Astrocyte (in vitro differentiated cells and primary cell): ENCODE measurements at regions not wholly inside any gene's neighbourhood (a gene's known extent, or its start where the extent isn't known, plus 50 kb on each side); places are given as distances from the start of the nearest gene placed in this dataset.

ENCODE experiments used
- CTCF ChIP-seq: IDR thresholded peaks from 2 replicates; pipeline ENCODE4 v1.5.1; 2011; ENCODE audit warnings: low read depth, mild to moderate bottlenecking, inconsistent platforms, low read length, moderate library complexity; ENCODE audit not compliant: insufficient read depth
- EZH2 ChIP-seq: IDR thresholded peaks from 2 replicates; pipeline ENCODE4 v1.6.1; 2012; ENCODE audit warnings: mild to moderate bottlenecking, low read length, inconsistent platforms; ENCODE audit not compliant: insufficient read depth

DNA sequence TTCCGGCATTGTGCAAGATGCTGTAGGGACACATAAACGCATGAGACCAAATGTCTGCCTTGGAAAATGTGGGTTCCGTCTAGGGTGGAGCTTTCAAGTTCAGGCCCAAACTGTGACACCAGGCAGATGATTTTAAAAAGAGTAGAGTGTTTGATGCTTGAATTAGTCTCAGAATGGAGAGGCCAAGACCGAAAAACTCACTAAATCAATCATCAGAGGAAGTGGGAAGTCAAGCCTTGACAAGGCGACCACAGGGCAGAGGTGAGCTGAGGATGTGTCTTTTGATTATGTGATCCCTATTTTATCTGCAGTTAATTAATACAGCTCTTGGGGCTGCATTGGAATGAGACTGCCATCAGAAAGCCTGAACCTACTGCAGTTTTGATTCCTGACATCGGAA lies 275.4 kb downstream of the ABHD5 start:
- no peak for TF ChIP-seq CTCF
- TF ChIP-seq EZH2 = no peak
